ENCODE measurements at regions not wholly inside any gene's neighbourhood (a gene's known extent, or its start where the extent isn't known, plus 50 kb on each side); places are given as distances from the start of the nearest gene placed in this dataset.

- DNase-seq (ENCODE audit: low read depth): no peak
- H3K4me3 ChIP-seq (ENCODE audit: low read depth, low read length): no peak overlapping the region
- TF ChIP-seq MAX (IDR thresholded peaks at IDR 0.05; ENCODE audit: low read depth, low read length): no peak
- TF ChIP-seq, protein P1, sequence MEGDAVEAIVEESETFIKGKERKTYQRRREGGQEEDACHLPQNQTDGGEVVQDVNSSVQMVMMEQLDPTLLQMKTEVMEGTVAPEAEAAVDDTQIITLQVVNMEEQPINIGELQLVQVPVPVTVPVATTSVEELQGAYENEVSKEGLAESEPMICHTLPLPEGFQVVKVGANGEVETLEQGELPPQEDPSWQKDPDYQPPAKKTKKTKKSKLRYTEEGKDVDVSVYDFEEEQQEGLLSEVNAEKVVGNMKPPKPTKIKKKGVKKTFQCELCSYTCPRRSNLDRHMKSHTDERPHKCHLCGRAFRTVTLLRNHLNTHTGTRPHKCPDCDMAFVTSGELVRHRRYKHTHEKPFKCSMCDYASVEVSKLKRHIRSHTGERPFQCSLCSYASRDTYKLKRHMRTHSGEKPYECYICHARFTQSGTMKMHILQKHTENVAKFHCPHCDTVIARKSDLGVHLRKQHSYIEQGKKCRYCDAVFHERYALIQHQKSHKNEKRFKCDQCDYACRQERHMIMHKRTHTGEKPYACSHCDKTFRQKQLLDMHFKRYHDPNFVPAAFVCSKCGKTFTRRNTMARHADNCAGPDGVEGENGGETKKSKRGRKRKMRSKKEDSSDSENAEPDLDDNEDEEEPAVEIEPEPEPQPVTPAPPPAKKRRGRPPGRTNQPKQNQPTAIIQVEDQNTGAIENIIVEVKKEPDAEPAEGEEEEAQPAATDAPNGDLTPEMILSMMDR (IDR thresholded peaks at IDR 0.05; ENCODE audit: low read depth, low read length): no peak
- no peak for TF ChIP-seq POLR2A (IDR thresholded peaks at IDR 0.05; ENCODE audit: extremely low read depth, insufficient read length)
- no peak for TF ChIP-seq MYC (IDR thresholded peaks at IDR 0.05; ENCODE audit: low read depth, low read length)
Observed at GRCh38 chr18:38551881-38552280, 986.3 kb upstream of the CELF4 start.

DNA sequence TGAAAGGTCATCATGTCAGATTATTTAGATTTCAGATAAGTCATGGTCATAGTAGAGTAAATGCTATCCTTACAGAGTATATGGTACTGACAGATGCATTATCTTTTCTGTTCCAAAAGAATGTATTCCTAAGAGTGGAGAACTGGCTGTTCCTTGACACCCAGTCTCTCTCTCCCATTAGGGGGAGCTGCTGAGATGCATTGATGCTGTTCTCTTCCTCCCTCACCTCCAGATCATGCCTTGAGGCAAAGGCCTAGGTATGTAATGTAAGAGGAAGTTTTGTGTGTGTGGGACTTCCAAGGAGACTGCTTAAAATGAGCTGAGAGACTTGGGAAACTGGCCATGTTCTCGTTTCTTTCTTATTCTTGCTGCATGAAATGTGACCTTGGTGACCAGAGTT lies 979.5 kb upstream of the CELF4 start:
- DNase-seq (ENCODE audit: low read depth): peak; percentile 32
- TF ChIP-seq, protein P1 (IDR thresholded peaks at IDR 0.05; ENCODE audit: low read depth, low read length): peak; percentile 54
- TF ChIP-seq MYC (IDR thresholded peaks at IDR 0.05; ENCODE audit: low read depth, low read length) (no peak), MAX (IDR thresholded peaks at IDR 0.05; ENCODE audit: low read depth, low read length) (no peak), POLR2A (IDR thresholded peaks at IDR 0.05; ENCODE audit: extremely low read depth, insufficient read length) (no peak)
- no peak overlapping the region for H3K4me3 ChIP-seq (ENCODE audit: low read depth, low read length)

- DNase-seq (ENCODE audit: low read depth): no peak
- TF ChIP-seq POLR2A (IDR thresholded peaks at IDR 0.05; ENCODE audit: extremely low read depth, insufficient read length) (no peak), MAX (IDR thresholded peaks at IDR 0.05; ENCODE audit: low read depth, low read length) (no peak), MYC (IDR thresholded peaks at IDR 0.05; ENCODE audit: low read depth, low read length) (no peak)
- TF ChIP-seq, protein P1 (IDR thresholded peaks at IDR 0.05; ENCODE audit: low read depth, low read length): no peak
- no peak overlapping the region for H3K4me3 ChIP-seq (ENCODE audit: low read depth, low read length)
Observed at GRCh38 chr18:38539856-38540255, 974.3 kb upstream of the CELF4 start.

GRCh38 chr18:38539371-38539770 lies 973.8 kb upstream of the CELF4 start:
- TF ChIP-seq, protein P1 (IDR thresholded peaks at IDR 0.05; ENCODE audit: low read depth, low read length): no peak
- TF ChIP-seq MAX (IDR thresholded peaks at IDR 0.05; ENCODE audit: low read depth, low read length) (no peak), POLR2A (IDR thresholded peaks at IDR 0.05; ENCODE audit: extremely low read depth, insufficient read length) (no peak), MYC (IDR thresholded peaks at IDR 0.05; ENCODE audit: low read depth, low read length) (no peak)
- DNase-seq (ENCODE audit: low read depth): no peak
- no peak overlapping the region for H3K4me3 ChIP-seq (ENCODE audit: low read depth, low read length)

DNA sequence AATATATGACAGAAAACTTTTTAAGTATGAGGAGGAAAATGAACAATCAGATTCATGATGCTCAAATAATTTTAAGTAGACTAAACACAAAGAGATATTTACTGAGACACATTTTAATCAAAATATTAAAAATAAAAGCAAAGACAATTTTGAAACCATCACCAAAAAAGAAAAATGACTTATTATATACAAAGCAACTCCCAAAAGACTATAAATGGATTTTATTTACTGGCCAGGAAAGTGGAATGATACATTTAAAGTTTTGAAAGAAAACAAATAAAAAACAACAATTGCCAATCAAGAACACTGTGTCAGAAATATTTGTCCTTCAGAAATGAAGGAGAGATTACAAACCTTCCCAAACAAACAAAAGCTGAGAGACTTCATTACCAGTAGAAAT lies 968.5 kb upstream of the CELF4 start:
- H3K4me3 ChIP-seq (ENCODE audit: low read depth, low read length): no peak overlapping the region
- no peak for DNase-seq (ENCODE audit: low read depth)
- TF ChIP-seq MAX (IDR thresholded peaks at IDR 0.05; ENCODE audit: low read depth, low read length): no peak
- TF ChIP-seq, protein P1 (IDR thresholded peaks at IDR 0.05; ENCODE audit: low read depth, low read length): no peak
- TF ChIP-seq POLR2A (IDR thresholded peaks at IDR 0.05; ENCODE audit: extremely low read depth, insufficient read length): no peak
- no peak for TF ChIP-seq MYC (IDR thresholded peaks at IDR 0.05; ENCODE audit: low read depth, low read length)

DNA sequence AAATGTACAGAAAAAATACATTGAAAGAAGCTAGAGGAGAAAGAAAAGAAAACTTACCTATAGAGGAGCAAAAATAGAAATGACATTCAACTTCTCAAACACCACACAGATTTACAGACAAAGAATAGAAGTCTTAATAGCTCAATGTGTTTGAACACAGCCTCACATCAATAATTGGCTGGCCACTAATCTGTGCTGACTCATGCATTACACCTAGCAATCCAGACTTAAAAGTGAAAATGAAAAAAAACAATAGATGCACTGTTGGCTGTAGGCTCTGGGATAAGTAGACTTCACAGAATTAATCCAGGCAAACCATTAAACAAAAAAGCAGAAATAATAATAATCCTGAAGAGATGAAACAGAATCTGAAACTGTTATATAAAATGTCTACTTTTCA lies 961.3 kb upstream of the CELF4 start:
- TF ChIP-seq, protein P1 (IDR thresholded peaks at IDR 0.05; ENCODE audit: low read depth, low read length): no peak
- no peak for TF ChIP-seq MYC (IDR thresholded peaks at IDR 0.05; ENCODE audit: low read depth, low read length)
- DNase-seq (ENCODE audit: low read depth): no peak
- H3K4me3 ChIP-seq (ENCODE audit: low read depth, low read length): no peak overlapping the region
